ENCODE measurements at regions not wholly inside any gene's neighbourhood (a gene's known extent, or its start where the extent isn't known, plus 50 kb on each side); places are given as distances from the start of the nearest gene placed in this dataset.

- no peak for TF ChIP-seq CTCF (IDR thresholded peaks at IDR 0.05)
- H3K36me3 ChIP-seq (ENCODE audit: low read depth) = no peaks in the 10 kb centered on the region
- ATAC-seq = no peak
- H3K9me3 ChIP-seq = peaks cover 8% of the 10 kb centered on the region
- no peak overlapping the region for H3K4me3 ChIP-seq
- no peaks in the 10 kb centered on the region for H3K4me1 ChIP-seq (ENCODE audit: low read depth)
- DNase-seq = no peak
- intact Hi-C loops (cut with DNase I, micrococcal nuclease) = no loop called here
Measured at GRCh38 chr18:44258086-44258485, 422.6 kb upstream of the SETBP1 start.

GRCh38 chr18:44258576-44258975 is 422.1 kb upstream of the SETBP1 start:
- no peak for ATAC-seq

GRCh38 chr18:44259610-44260009 is 421.1 kb upstream of the SETBP1 start:
- no peak overlapping the region for H3K4me3 ChIP-seq
- no peak for TF ChIP-seq CTCF (IDR thresholded peaks at IDR 0.05)
- no peaks in the 10 kb centered on the region for H3K4me1 ChIP-seq (ENCODE audit: low read depth)
- H3K36me3 ChIP-seq (ENCODE audit: low read depth) = no peaks in the 10 kb centered on the region
- ATAC-seq (no peak), DNase-seq (no peak)
- intact Hi-C loops (cut with DNase I, micrococcal nuclease) = no loop called here
- peaks cover 12% of the 10 kb centered on the region for H3K9me3 ChIP-seq

More at GRCh38 chr18:44258576-44258975, 422.1 kb upstream of the SETBP1 start:
- DNase-seq = no peak
- Histone ChIP-seq H3K4me3 (no peak overlapping the region), H3K4me1 (ENCODE audit: low read depth) (no peaks in the 10 kb centered on the region), H3K36me3 (ENCODE audit: low read depth) (no peaks in the 10 kb centered on the region), H3K9me3 (peaks cover 12% of the 10 kb centered on the region)
- intact Hi-C loops (cut with DNase I, micrococcal nuclease) = no loop called here
- no peak for TF ChIP-seq CTCF (IDR thresholded peaks at IDR 0.05)

- Histone ChIP-seq H3K4me3 (no peak overlapping the region), H3K9me3 (peaks cover 12% of the 10 kb centered on the region), H3K36me3 (ENCODE audit: low read depth) (no peaks in the 10 kb centered on the region), H3K4me1 (ENCODE audit: low read depth) (no peaks in the 10 kb centered on the region)
- ATAC-seq = no peak
- intact Hi-C loops (cut with DNase I, micrococcal nuclease) = no loop called here
- DNase-seq = no peak
- TF ChIP-seq CTCF (IDR thresholded peaks at IDR 0.05) = no peak
Measured at GRCh38 chr18:44265437-44265836, 415.3 kb upstream of the SETBP1 start.

- Histone ChIP-seq H3K9me3 (no peaks in the 10 kb centered on the region), H3K4me1 (ENCODE audit: low read depth) (no peaks in the 10 kb centered on the region), H3K4me3 (no peak overlapping the region), H3K36me3 (ENCODE audit: low read depth) (no peaks in the 10 kb centered on the region)
- intact Hi-C loops (cut with DNase I, micrococcal nuclease) = no loop called here
- DNase-seq (no peak), ATAC-seq (no peak)
- TF ChIP-seq CTCF (IDR thresholded peaks at IDR 0.05) = no peak
Measured at GRCh38 chr18:44273298-44273697, 407.4 kb upstream of the SETBP1 start.

- no peak for ATAC-seq
- H3K4me3 ChIP-seq = no peak overlapping the region
- no peak for TF ChIP-seq CTCF (IDR thresholded peaks at IDR 0.05)
- no peaks in the 10 kb centered on the region for H3K4me1 ChIP-seq (ENCODE audit: low read depth)
- DNase-seq = no peak
- no peaks in the 10 kb centered on the region for H3K9me3 ChIP-seq
- intact Hi-C loops (cut with DNase I, micrococcal nuclease) = no loop called here
- H3K36me3 ChIP-seq (ENCODE audit: low read depth) = no peaks in the 10 kb centered on the region
Measured at GRCh38 chr18:44280479-44280878, 400.2 kb upstream of the SETBP1 start.
